Left lobe of liver (tissue), 2 donors: ENCODE measurements at regions not wholly inside any gene's neighbourhood (a gene's known extent, or its start where the extent isn't known, plus 50 kb on each side); places are given as distances from the start of the nearest gene placed in this dataset.

Source experiments
- ATAC-seq: fragments of 200-7000 bp; cut with Tn5 transposase; one replicate; pipeline ENCODE4 v1.9.1; 2020; ENCODE audit warnings: mild to moderate bottlenecking, moderate library complexity
- DNase-seq: peaks from one replicate; pipeline ENCODE4 v3.0.0-alpha.2; 2020; ENCODE audit warnings: low spot score
- donor health status: DM: no; HTN: no; CAD: no; lungs with moderate emphysema.
- donor health status: DM: no; HTN: yes; CAD: no.

DNA sequence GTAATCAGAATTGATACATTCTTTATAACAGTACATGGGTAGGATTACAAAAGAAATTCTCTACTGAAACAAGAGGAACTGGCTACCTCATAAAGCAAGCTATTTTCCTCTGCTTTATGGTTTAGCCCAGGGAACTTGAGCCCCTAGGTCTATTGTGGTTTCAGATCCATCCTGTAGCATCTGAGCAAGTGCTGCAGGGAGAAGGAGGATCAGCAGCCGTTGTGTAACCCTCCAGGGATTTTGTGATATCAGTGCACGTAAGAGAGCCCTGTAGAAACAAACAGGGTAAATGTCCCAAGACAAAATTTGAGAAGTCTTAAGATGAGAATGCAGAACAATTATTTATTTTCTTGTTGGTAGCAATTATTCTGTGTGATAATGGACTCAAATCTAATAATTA lies 165.2 kb upstream of the DEFB112 start:
- DNase-seq: no peak
- ATAC-seq: no peak

GRCh38 chr6:50217841-50218240 lies 168.1 kb upstream of the DEFB112 start:
- DNase-seq (no peak), ATAC-seq (no peak)

GRCh38 chr6:50236164-50236563 lies 186.4 kb upstream of the DEFB112 start:
- no peak for ATAC-seq
- no peak for DNase-seq

DNA sequence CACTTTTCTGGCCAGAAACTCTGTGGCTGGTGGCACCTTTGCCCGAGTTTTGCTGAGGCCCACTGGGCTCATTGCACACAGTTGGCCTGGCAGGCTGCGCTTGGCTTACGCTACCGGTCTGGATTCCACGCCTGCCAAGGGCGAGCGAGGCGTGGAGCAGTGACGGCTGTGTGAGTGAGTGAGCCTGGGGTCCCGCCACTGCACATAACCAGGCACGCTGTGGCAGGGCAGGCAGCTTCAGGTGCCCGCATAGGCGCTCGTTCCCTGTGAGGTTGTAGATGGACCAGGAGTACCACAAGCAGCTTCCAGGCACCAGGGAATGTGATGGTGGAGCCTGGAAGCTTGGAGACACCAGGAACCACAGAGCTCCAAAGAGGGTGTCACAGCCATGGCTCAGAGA lies 190.1 kb upstream of the DEFB112 start:
- DNase-seq (no peak), ATAC-seq (no peak)

DNA sequence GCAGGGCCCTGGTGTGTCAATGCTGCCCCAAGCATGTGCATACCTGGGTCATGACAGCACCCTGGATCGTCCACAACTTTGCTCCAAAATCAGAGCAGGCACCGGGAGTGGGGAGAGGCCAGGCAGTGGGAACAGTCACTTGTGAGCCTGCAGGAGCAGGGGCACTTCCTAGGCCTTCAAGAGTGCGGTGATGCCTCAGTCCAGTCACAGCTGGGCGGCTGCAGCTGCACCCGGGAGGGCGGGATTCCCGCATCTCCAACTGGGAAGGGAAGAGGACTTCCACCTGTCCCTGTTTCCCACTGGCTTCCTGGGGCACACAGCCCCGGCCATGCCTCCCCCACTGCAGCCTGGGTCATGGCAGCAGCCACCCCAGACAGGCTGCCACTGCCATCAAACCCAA lies 191.3 kb upstream of the DEFB112 start:
- ATAC-seq (no peak), DNase-seq (no peak)

DNA sequence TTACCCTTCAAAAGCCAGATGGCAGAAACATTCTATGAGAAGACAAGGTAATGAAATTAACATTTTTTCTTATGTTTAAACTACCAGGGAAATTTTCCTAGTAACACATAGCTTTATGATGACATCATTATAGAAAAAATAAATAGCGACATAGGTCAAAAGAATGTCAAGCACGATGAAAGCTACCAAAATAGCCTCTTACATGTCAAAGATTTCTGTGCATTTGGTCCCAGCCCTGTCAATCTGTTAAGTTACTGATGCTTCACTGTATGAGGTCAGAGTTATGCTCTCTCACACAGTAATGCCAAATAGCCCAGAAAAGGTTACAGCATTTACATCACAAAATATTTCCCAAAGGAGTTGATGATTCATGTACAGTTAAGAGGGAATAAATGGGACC lies 199.8 kb upstream of the DEFB112 start:
- ATAC-seq (no peak), DNase-seq (no peak)

- no peak for DNase-seq
- no peak for ATAC-seq
Measured at GRCh38 chr6:50257322-50257721, 207.6 kb upstream of the DEFB112 start.

- DNase-seq (no peak), ATAC-seq (no peak)
Measured at GRCh38 chr6:50259903-50260302, 210.2 kb upstream of the DEFB112 start.

DNA sequence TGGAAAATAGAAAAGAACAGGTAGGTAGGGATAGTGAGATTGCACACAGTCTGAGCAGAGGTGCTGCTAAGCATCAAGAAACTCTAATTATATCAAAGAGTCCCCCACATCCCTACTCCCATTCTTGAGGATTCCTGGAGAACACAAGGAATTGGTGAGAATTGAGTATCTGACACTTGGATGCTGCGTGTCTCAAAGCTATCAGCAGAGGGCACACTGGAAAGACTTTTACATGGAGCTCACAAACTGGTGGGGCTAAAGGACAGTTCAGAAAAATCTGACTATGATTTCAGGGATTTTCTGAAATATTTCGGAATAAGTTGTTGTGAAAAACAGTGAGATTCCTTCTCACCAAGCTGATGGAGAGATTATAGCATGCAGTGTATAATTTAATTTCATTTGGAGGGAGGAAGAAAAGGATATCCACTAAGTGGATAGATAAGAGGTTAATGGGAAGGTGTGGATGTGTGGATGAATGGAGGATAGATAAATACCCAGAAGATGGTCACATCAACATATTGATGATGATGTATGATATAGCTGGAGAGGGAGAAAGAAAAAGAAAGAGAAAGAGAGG lies 215.4 kb upstream of the DEFB112 start:
- peak; percentile 41 for ATAC-seq
- no peak for DNase-seq

DNA sequence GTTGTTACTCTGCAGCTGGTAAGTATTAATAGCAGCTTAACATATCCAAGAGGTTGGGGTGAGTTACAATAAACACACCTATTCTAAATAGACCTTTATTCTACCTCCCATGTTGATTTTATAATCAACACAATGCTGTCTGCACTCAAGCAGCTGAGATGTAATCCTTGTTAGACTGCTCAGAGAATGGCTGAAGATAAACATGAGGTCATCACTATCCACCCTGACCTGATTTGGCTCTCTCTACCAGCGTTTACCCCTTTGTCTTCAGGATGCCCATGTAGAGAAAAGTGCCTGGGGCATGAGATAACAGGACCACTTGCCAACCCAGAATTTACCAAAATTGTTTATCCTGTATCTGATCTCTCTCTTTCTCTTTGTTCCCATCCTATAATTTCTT lies 220.7 kb upstream of the DEFB112 start:
- ATAC-seq (no peak), DNase-seq (no peak)

- DNase-seq: no peak
- ATAC-seq: no peak
Measured at GRCh38 chr6:50271266-50271665, 221.5 kb upstream of the DEFB112 start.

DNA sequence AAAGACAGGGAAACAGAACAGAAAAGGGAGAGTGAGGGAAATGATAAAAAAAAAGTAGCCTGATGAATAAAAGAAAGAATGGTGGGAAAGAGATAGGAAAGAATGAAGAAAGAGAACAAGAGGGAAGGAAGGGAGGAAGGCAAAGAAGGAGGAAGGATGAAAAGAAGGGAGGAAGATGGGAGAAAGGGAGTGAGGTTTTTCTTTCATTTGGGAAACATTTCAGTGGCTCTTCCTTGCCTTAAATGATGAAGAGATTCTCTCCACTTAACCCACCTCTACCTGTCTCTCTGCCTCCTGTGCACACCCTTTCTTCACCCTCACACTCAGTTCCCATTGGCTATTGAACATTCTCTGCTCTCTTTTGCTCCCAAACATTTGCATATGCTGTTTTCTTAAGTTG lies 222.1 kb upstream of the DEFB112 start:
- no peak for ATAC-seq
- no peak for DNase-seq

GRCh38 chr6:50272611-50273010 lies 222.9 kb upstream of the DEFB112 start:
- ATAC-seq: no peak
- DNase-seq: no peak

DNA sequence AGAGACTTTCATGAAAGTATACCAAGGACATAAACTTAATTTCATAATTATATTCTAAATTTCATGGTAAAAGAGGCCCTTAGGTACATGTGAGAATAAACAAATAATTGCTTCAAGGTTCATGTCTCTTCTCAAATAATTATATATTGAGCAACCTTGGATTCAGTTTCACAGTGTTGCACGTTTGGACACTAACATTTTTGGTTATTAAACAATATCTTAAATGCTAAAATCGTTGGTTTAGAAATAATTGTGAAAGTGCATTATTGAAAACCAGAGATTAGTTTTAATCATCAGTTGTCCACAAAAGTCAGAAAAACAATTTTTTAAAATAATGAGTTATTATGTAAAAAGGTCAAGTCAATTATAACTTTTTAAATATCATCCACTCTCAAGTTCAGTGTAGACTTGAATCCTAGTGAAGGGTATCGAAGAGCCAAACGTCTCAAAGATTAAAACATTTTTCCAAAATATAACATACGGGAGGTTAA lies 227.1 kb upstream of the DEFB112 start:
- no peak for ATAC-seq
- DNase-seq: no peak

DNA sequence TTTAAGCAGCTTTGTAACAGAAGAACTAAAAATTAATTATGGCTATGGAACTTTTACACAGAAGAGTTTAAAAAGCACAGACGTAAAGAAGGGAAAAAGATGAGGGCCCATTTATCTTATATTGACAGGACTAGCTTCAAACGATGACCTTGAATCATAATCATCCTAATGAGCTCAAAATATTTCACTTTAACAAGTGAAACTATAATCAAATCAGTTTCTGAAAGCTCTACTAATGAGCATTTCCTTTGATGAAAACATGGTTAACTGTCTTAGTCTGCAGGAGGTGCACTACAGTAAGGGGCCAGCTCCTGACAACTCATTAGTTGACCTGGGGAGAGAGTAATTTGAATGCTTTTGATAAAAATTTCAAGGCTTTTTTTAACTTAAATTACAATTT lies 228.0 kb upstream of the DEFB112 start:
- ATAC-seq: no peak
- DNase-seq: no peak

GRCh38 chr6:50278663-50279062 lies 228.9 kb upstream of the DEFB112 start:
- no peak for ATAC-seq
- no peak for DNase-seq

DNA sequence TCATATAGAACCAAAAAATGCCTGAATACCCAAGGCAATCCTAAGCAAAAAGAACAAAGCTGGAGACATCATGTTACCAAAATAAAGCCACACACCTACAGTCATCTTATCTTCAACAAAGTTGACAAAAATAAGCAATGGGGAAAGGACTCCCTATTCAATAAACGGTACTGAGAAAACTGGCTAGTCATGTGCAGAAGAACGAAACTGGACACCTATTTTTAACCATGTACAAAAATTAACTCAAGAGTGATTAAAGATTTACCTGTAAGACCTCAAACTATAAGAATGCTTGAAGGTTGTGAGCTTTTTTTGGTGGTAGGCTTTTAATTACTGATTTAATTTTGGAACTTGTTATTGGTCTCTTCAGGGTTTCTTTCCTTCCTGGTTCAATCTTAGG lies 236.0 kb upstream of the DEFB112 start:
- no peak for ATAC-seq
- no peak for DNase-seq

GRCh38 chr6:50288241-50288640 lies 238.5 kb upstream of the DEFB112 start:
- DNase-seq (no peak), ATAC-seq (no peak)

DNA sequence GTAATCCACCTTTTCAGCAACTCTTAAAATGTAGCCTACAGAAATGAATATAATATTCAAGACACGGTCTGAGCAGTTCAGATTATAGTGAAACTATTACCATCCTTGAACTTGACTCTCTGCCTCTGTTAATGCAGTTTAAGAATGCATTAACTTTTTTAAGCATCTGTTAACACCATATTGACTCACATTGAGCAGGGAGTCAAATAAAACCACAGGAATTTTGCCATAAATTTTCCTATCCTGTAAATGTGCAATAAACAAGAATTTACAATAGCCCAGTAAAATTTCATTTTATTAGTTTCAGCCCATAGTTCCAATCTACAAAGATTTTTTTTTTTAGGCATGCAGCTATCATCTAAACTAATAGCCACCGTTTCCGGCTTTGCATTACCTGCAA lies 239.2 kb upstream of the DEFB112 start:
- ATAC-seq: no peak
- DNase-seq: no peak

DNA sequence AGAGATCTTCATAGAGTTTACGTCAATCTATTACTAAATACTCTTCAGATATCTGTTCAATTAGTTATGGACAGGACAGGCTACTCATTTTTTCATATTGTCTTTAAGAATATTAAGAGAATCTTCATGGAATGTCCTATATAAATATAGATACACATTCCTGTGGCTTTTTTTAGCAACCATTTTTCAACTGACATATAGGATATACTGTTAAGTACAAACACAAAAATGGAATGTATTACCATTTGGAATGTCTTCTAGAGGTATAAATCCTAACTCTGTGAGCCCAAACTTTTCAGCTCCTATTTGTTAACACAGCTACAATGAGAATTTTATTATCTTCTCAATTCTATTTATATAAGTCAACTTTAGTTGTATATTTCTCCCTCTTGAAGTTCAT lies 239.6 kb upstream of the DEFB112 start:
- DNase-seq (no peak), ATAC-seq (no peak)

DNA sequence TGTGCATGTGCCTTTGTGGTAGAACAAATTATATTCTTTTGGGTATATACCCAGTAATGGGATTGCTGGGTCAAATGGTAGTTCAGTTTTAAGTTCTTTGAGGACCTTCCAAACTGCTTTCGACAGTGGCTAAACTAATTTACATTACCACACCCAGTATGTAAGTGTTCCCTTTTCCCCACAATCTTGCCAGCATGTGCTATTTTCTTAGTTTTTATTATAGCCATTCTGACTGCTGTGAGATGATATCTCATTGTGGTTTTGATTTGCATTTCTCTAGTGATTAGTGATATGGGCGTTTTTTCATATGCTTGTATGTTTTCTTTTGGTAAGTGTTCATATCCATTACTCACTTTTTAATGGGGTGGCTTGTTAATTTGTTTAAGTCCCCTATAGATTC lies 251.6 kb upstream of the DEFB112 start:
- ATAC-seq (no peak), DNase-seq (no peak)

DNA sequence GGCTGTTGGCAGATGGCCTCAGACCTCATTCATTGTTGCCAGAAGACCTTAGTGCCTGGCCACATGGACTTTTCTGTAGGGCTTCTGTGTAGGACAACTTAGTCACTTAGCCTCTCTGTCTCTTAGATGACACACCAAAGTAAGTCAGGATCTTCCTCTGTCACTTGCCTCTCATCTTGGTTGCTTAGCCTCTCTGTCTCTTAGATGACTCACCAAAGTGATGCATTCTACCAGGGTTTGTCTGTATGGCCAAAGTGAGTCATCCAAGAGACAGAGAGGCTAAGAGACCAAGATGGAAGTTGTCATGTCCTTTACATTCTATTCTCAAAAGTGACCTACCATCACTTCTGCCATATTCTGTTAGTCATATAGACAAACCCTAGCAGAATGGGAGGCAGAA lies 255.9 kb upstream of the DEFB112 start:
- ATAC-seq: no peak
- DNase-seq: no peak

- ATAC-seq (no peak), DNase-seq (no peak)
Measured at GRCh38 chr6:50318536-50318935, 268.8 kb upstream of the DEFB112 start.

GRCh38 chr6:50330347-50330746 lies 280.6 kb upstream of the DEFB112 start:
- DNase-seq (no peak), ATAC-seq (no peak)
